HepG2 (cell line): ENCODE measurements at regions not wholly inside any gene's neighbourhood (a gene's known extent, or its start where the extent isn't known, plus 50 kb on each side); places are given as distances from the start of the nearest gene placed in this dataset.

Source experiments
- ARHGAP35 ChIP-seq: sonication (generic); formaldehyde crosslinking; IDR thresholded peaks from 2 replicates; pipeline ENCODE4 v1.9.0; 2022; ENCODE audit warnings: mild to moderate bottlenecking, inconsistent platforms, moderate library complexity, missing genetic modification reagents, borderline replicate concordance
- JUN ChIP-seq: sonication (generic); formaldehyde crosslinking; IDR thresholded peaks from 2 replicates; pipeline ENCODE4 v1.4.0; 2020; ENCODE audit warnings: mild to moderate bottlenecking, missing genetic modification reagents
- RELA ChIP-seq: sonication (generic); formaldehyde crosslinking; IDR thresholded peaks from 2 replicates; pipeline ENCODE4 v1.4.0; 2020; ENCODE audit warnings: missing genetic modification reagents
- TSC22D2 ChIP-seq: sonication (generic); formaldehyde crosslinking; IDR thresholded peaks from 2 replicates; pipeline ENCODE4 v1.5.1; 2020; ENCODE audit warnings: missing genetic modification reagents, mild to moderate bottlenecking, borderline replicate concordance
- TF ChIP-seq, protein P1 (sequence below): sonication (generic); formaldehyde crosslinking; IDR thresholded peaks from 2 replicates; pipeline ENCODE4 v1.4.0; 2020; ENCODE audit warnings: missing genetic modification reagents
- TF ChIP-seq, protein P2 (sequence below): sonication (generic); formaldehyde crosslinking; IDR thresholded peaks from 2 replicates; pipeline ENCODE4 v1.4.0; 2020; ENCODE audit warnings: missing genetic modification reagents
- TF ChIP-seq, protein P3 (sequence below): sonication (generic); formaldehyde crosslinking; IDR thresholded peaks from 2 replicates; pipeline ENCODE4 v1.5.0; 2020; ENCODE audit warnings: mild to moderate bottlenecking, missing genetic modification reagents, moderate library complexity
- TF ChIP-seq, protein P4 (sequence below): IDR thresholded peaks from 2 replicates; pipeline ENCODE4 v1.6.1; 2012; ENCODE audit warnings: inconsistent platforms
- TF ChIP-seq, protein P5 (sequence below), 2 experiments: fragments of 450-650 bp in 1 of 2; sonication (generic) in 1 of 2; formaldehyde crosslinking; IDR thresholded peaks; 2 replicates each; pipeline versions ENCODE4 v1.5.0 to v1.8.0; 2020 to 2022; ENCODE audit warnings: mild to moderate bottlenecking in 1 of 2, missing genetic modification reagents in 1 of 2

DNA sequence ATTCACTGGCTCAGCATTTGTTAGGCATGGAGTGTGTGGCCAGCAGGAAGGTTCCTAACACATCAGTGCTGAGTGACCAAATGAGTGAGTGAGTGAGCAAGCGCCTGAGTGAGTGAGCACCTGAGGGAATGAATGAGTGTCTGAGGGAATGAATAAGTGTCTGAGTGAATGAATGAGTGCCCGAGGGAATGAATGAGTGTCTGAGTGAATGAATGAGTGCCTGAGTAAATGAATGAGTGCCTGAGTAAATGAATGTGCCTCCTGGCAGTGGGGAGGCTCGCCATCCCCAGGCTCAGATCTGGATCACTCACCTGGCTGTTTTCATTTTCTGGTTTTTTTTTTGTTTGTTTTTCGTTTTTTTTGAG lies 52.1 kb upstream of the TCF20 start:
- TF ChIP-seq, protein P1, sequence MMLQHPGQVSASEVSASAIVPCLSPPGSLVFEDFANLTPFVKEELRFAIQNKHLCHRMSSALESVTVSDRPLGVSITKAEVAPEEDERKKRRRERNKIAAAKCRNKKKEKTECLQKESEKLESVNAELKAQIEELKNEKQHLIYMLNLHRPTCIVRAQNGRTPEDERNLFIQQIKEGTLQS (CRISPR knock-in tag) = no peak
- TF ChIP-seq, protein P2, sequence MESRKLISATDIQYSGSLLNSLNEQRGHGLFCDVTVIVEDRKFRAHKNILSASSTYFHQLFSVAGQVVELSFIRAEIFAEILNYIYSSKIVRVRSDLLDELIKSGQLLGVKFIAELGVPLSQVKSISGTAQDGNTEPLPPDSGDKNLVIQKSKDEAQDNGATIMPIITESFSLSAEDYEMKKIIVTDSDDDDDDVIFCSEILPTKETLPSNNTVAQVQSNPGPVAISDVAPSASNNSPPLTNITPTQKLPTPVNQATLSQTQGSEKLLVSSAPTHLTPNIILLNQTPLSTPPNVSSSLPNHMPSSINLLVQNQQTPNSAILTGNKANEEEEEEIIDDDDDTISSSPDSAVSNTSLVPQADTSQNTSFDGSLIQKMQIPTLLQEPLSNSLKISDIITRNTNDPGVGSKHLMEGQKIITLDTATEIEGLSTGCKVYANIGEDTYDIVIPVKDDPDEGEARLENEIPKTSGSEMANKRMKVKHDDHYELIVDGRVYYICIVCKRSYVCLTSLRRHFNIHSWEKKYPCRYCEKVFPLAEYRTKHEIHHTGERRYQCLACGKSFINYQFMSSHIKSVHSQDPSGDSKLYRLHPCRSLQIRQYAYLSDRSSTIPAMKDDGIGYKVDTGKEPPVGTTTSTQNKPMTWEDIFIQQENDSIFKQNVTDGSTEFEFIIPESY = no peak
- TF ChIP-seq ARHGAP35 (CRISPR knock-in tag) = no peak
- no peak for TF ChIP-seq RELA
- TF ChIP-seq JUN (CRISPR knock-in tag) = no peak
- TF ChIP-seq, protein P3, sequence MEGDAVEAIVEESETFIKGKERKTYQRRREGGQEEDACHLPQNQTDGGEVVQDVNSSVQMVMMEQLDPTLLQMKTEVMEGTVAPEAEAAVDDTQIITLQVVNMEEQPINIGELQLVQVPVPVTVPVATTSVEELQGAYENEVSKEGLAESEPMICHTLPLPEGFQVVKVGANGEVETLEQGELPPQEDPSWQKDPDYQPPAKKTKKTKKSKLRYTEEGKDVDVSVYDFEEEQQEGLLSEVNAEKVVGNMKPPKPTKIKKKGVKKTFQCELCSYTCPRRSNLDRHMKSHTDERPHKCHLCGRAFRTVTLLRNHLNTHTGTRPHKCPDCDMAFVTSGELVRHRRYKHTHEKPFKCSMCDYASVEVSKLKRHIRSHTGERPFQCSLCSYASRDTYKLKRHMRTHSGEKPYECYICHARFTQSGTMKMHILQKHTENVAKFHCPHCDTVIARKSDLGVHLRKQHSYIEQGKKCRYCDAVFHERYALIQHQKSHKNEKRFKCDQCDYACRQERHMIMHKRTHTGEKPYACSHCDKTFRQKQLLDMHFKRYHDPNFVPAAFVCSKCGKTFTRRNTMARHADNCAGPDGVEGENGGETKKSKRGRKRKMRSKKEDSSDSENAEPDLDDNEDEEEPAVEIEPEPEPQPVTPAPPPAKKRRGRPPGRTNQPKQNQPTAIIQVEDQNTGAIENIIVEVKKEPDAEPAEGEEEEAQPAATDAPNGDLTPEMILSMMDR (CRISPR knock-in tag) = no peak
- TF ChIP-seq, protein P4, sequence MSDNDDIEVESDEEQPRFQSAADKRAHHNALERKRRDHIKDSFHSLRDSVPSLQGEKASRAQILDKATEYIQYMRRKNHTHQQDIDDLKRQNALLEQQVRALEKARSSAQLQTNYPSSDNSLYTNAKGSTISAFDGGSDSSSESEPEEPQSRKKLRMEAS = no peak
- TF ChIP-seq, protein P5, sequence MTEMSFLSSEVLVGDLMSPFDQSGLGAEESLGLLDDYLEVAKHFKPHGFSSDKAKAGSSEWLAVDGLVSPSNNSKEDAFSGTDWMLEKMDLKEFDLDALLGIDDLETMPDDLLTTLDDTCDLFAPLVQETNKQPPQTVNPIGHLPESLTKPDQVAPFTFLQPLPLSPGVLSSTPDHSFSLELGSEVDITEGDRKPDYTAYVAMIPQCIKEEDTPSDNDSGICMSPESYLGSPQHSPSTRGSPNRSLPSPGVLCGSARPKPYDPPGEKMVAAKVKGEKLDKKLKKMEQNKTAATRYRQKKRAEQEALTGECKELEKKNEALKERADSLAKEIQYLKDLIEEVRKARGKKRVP (CRISPR knock-in tag; IDR thresholded peaks at IDR 0.05) = no peak
- no peak for TF ChIP-seq TSC22D2 (CRISPR knock-in tag)
